ENCODE measurements at regions not wholly inside any gene's neighbourhood (a gene's known extent, or its start where the extent isn't known, plus 50 kb on each side); places are given as distances from the start of the nearest gene placed in this dataset.

- TF ChIP-seq POLR2A (IDR thresholded peaks at IDR 0.05) (no peak), CTCF (IDR thresholded peaks at IDR 0.05) (no peak)
Observed at GRCh38 chr4:110914791-110915190, 291.9 kb upstream of the PITX2 start.
